ENCODE measurements at regions not wholly inside any gene's neighbourhood (a gene's known extent, or its start where the extent isn't known, plus 50 kb on each side); places are given as distances from the start of the nearest gene placed in this dataset.

DNA sequence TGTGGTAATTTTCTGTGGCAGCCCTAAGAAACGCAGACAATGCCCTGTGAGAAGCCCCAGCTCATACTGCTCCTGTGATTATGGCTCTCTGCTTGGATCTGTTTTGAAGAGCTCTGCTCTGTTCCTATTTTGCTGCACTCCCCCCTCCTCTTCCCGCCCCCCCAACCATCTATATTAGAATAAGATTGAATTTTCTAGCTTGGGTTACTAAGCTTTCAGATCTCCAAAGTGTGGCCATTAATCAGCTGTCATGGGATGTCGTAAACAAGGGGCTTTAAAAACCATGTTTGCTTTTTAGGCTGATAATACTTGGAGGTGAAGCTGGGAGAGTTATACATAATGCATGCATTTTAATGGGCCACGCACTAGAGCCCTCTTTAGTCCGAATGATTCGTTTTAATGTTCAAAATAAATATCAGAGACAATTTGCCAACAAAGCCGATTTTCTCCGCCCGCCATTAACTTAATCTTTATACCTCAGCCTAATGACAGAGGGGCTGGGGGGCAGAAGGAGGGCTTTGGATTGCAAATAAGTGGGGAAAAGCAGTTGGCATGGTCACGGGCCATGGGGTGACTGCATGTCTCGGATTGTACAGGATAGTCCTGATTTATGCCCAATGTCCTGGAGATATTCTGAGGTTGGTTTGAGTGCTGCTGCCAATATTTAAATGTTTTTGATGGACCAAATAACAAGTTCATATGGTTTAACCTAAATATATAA lies 165.5 kb downstream of the RPS24 start:
- no peak overlapping the region for H3K4me3 ChIP-seq
- H3K27me3 ChIP-seq: no peaks in the 10 kb centered on the region
- intact Hi-C loops (cut with DNase I): no loop called here
- no peaks in the 10 kb centered on the region for H3K36me3 ChIP-seq
- no peaks in the 10 kb centered on the region for H3K9me3 ChIP-seq
- TF ChIP-seq POLR2A (IDR thresholded peaks at IDR 0.05): no peak
- TF ChIP-seq, protein P1, sequence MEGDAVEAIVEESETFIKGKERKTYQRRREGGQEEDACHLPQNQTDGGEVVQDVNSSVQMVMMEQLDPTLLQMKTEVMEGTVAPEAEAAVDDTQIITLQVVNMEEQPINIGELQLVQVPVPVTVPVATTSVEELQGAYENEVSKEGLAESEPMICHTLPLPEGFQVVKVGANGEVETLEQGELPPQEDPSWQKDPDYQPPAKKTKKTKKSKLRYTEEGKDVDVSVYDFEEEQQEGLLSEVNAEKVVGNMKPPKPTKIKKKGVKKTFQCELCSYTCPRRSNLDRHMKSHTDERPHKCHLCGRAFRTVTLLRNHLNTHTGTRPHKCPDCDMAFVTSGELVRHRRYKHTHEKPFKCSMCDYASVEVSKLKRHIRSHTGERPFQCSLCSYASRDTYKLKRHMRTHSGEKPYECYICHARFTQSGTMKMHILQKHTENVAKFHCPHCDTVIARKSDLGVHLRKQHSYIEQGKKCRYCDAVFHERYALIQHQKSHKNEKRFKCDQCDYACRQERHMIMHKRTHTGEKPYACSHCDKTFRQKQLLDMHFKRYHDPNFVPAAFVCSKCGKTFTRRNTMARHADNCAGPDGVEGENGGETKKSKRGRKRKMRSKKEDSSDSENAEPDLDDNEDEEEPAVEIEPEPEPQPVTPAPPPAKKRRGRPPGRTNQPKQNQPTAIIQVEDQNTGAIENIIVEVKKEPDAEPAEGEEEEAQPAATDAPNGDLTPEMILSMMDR (IDR thresholded peaks at IDR 0.05): no peak
- no peak for TF ChIP-seq EP300 (IDR thresholded peaks at IDR 0.05)
- H3K27ac ChIP-seq: no peak overlapping the region
- DNase-seq: no peak
- 74 to 80% (median 78%) methylated on average over 11 of the region's 11 CpGs for WGBS, 3 donors
- H3K4me1 ChIP-seq (ENCODE audit: insufficient read depth): peaks cover 3% of the 10 kb centered on the region

DNA sequence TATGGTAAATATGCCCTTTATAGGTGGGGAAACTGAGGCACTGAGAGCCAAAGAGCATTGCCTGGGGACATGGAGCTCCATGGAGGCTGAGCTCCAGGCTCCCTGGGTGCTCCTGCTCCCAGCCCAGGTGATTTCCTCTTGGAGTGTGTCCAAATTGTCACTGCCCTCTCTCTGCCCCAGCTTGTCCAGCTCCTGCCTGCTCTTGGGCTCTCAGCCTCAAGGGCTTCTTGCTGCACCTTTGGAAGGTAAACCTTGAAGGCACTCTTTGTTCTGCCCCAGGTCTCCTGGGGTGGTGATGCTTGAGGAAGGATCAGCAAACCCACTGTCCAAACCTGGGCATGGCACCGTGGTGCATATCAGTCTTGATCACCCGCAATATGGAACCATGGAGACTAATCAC lies 166.1 kb downstream of the RPS24 start:
- Histone ChIP-seq H3K27ac (no peak overlapping the region), H3K4me1 (ENCODE audit: insufficient read depth) (peaks cover 8% of the 10 kb centered on the region), H3K36me3 (no peaks in the 10 kb centered on the region), H3K4me3 (no peak overlapping the region), H3K27me3 (no peaks in the 10 kb centered on the region), H3K9me3 (no peaks in the 10 kb centered on the region)
- no peak for DNase-seq
- TF ChIP-seq, protein P1 (IDR thresholded peaks at IDR 0.05): no peak
- no peak for TF ChIP-seq EP300 (IDR thresholded peaks at IDR 0.05)
- no peak for TF ChIP-seq POLR2A (IDR thresholded peaks at IDR 0.05)
- WGBS, 3 donors: 59 to 96% (median 62%) methylated on average over 2 of the region's 2 CpGs
- intact Hi-C loops (cut with DNase I): no loop called here

DNA sequence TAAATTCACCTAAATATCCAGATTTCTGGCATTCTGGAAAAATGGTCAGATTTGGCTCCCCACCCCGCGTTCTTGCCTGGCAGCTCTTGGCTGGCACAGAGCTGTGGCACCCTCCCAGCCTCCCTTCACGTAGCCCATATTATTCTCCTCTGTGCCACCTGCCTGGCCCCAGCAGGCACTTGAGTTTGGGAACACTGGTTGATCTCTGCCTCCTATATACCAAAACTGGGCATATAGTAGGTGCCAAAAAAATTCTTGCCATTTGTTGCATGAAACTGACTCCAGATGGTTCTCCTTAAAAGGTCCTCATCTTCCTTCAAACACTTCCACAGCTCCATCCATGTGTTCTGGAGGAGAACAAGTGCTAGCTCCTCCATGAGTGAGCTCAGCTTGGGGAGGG lies 167.0 kb downstream of the RPS24 start:
- TF ChIP-seq, protein P1 (IDR thresholded peaks at IDR 0.05): no peak
- TF ChIP-seq POLR2A (IDR thresholded peaks at IDR 0.05): no peak
- TF ChIP-seq EP300 (IDR thresholded peaks at IDR 0.05): no peak
- H3K27me3 ChIP-seq: no peaks in the 10 kb centered on the region
- intact Hi-C loops (cut with DNase I): no loop called here
- no peaks in the 10 kb centered on the region for H3K9me3 ChIP-seq
- no peak overlapping the region for H3K27ac ChIP-seq
- H3K4me1 ChIP-seq (ENCODE audit: insufficient read depth): peaks cover 8% of the 10 kb centered on the region
- H3K36me3 ChIP-seq: no peaks in the 10 kb centered on the region
- no peak overlapping the region for H3K4me3 ChIP-seq
- WGBS, 3 donors: 92 to 95% (median 93%) methylated on average over 3 of the region's 3 CpGs
- no peak for DNase-seq

- intact Hi-C loops (cut with DNase I): no loop called here
- 60 to 73% (median 68%) methylated on average over 4 of the region's 4 CpGs for WGBS, 3 donors
- Histone ChIP-seq H3K4me1 (ENCODE audit: insufficient read depth) (peaks cover 8% of the 10 kb centered on the region), H3K27ac (no peak overlapping the region), H3K36me3 (no peaks in the 10 kb centered on the region), H3K9me3 (no peaks in the 10 kb centered on the region), H3K27me3 (no peaks in the 10 kb centered on the region), H3K4me3 (no peak overlapping the region)
- DNase-seq: no peak
- no peak for TF ChIP-seq EP300 (IDR thresholded peaks at IDR 0.05)
- no peak for TF ChIP-seq POLR2A (IDR thresholded peaks at IDR 0.05)
- TF ChIP-seq, protein P1 (IDR thresholded peaks at IDR 0.05): no peak
These were observed 168.7 kb downstream of the RPS24 start for GRCh38 chr10:78202386-78202785.
